Ishikawa (cell line): ENCODE measurements at regions not wholly inside any gene's neighbourhood (a gene's known extent, or its start where the extent isn't known, plus 50 kb on each side); places are given as distances from the start of the nearest gene placed in this dataset.

Experiments
- CEBPB ChIP-seq: IDR thresholded peaks from 2 replicates; pipeline ENCODE4 v1.6.1; 2012
- CREB1 ChIP-seq: IDR thresholded peaks from 2 replicates; pipeline ENCODE4 v1.6.1; 2012; ENCODE audit warnings: low read depth
- EGR1 ChIP-seq: IDR thresholded peaks from 2 replicates; pipeline ENCODE4 v1.6.1; 2012
- EP300 ChIP-seq: IDR thresholded peaks from 2 replicates; pipeline ENCODE4 v1.6.1; 2012; ENCODE audit warnings: borderline replicate concordance
- FOXM1 ChIP-seq: IDR thresholded peaks from 2 replicates; pipeline ENCODE4 v1.6.1; 2012; ENCODE audit warnings: low read depth, borderline replicate concordance
- MAX ChIP-seq: IDR thresholded peaks from 2 replicates; pipeline ENCODE4 v1.6.1; 2012
- NFIC ChIP-seq: IDR thresholded peaks from 2 replicates; pipeline ENCODE4 v1.6.1; 2012
- RAD21 ChIP-seq: IDR thresholded peaks from 2 replicates; pipeline ENCODE4 v1.6.1; 2012; ENCODE audit warnings: low read depth
- TAF1 ChIP-seq: IDR thresholded peaks from 2 replicates; pipeline ENCODE4 v1.6.1; 2012; ENCODE audit warnings: low read depth, mild to moderate bottlenecking
- TCF12 ChIP-seq: IDR thresholded peaks from 2 replicates; pipeline ENCODE4 v1.6.1; 2012; ENCODE audit warnings: low read depth
- TEAD4 ChIP-seq: IDR thresholded peaks from 2 replicates; pipeline ENCODE4 v1.6.1; 2012
- YY1 ChIP-seq: IDR thresholded peaks from 2 replicates; pipeline ENCODE4 v1.6.1; 2012; ENCODE audit warnings: low read depth
- ZBTB7A ChIP-seq: IDR thresholded peaks from 2 replicates; pipeline ENCODE4 v1.6.1; 2012; ENCODE audit warnings: low read depth
- TF ChIP-seq, protein P1 (sequence below): IDR thresholded peaks from 2 replicates; pipeline ENCODE4 v1.6.1; 2012
- TF ChIP-seq, protein P2 (sequence below): IDR thresholded peaks from 2 replicates; pipeline ENCODE4 v1.6.1; 2012; ENCODE audit warnings: low read depth, mild to moderate bottlenecking

- TF ChIP-seq, protein P1, sequence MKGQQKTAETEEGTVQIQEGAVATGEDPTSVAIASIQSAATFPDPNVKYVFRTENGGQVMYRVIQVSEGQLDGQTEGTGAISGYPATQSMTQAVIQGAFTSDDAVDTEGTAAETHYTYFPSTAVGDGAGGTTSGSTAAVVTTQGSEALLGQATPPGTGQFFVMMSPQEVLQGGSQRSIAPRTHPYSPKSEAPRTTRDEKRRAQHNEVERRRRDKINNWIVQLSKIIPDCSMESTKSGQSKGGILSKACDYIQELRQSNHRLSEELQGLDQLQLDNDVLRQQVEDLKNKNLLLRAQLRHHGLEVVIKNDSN: no peak
- TF ChIP-seq YY1: no peak
- no peak for TF ChIP-seq ZBTB7A
- no peak for TF ChIP-seq TCF12
- no peak for TF ChIP-seq NFIC
- no peak for TF ChIP-seq TEAD4
- no peak for TF ChIP-seq FOXM1
- no peak for TF ChIP-seq MAX
- no peak for TF ChIP-seq CEBPB
- TF ChIP-seq CREB1: no peak
- TF ChIP-seq EGR1: no peak
- TF ChIP-seq, protein P2, sequence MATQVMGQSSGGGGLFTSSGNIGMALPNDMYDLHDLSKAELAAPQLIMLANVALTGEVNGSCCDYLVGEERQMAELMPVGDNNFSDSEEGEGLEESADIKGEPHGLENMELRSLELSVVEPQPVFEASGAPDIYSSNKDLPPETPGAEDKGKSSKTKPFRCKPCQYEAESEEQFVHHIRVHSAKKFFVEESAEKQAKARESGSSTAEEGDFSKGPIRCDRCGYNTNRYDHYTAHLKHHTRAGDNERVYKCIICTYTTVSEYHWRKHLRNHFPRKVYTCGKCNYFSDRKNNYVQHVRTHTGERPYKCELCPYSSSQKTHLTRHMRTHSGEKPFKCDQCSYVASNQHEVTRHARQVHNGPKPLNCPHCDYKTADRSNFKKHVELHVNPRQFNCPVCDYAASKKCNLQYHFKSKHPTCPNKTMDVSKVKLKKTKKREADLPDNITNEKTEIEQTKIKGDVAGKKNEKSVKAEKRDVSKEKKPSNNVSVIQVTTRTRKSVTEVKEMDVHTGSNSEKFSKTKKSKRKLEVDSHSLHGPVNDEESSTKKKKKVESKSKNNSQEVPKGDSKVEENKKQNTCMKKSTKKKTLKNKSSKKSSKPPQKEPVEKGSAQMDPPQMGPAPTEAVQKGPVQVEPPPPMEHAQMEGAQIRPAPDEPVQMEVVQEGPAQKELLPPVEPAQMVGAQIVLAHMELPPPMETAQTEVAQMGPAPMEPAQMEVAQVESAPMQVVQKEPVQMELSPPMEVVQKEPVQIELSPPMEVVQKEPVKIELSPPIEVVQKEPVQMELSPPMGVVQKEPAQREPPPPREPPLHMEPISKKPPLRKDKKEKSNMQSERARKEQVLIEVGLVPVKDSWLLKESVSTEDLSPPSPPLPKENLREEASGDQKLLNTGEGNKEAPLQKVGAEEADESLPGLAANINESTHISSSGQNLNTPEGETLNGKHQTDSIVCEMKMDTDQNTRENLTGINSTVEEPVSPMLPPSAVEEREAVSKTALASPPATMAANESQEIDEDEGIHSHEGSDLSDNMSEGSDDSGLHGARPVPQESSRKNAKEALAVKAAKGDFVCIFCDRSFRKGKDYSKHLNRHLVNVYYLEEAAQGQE: no peak
These were observed 153.8 kb upstream of the VASH1 start for GRCh38 chr14:76607510-76607909.

DNA sequence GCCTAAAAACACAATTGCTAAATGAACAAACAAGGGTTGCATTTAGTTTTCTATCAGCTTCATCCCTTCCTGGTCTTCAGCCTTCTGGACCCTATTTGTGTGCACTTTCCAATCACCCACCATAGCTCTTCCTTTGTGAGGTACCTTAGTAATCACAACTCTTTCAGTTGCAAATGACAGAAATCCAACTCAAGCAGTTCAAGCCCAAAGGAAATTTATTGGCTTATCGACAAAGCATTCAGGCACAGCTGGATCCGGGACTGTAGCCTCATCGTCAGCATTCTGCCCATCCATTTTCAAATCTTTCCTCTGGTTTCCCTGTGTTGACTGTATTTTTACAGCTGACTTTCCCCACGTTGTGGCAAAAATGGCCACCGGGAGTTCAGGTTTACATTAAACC lies 148.6 kb upstream of the VASH1 start:
- TF ChIP-seq EP300 (no peak), CREB1 (no peak)

DNA sequence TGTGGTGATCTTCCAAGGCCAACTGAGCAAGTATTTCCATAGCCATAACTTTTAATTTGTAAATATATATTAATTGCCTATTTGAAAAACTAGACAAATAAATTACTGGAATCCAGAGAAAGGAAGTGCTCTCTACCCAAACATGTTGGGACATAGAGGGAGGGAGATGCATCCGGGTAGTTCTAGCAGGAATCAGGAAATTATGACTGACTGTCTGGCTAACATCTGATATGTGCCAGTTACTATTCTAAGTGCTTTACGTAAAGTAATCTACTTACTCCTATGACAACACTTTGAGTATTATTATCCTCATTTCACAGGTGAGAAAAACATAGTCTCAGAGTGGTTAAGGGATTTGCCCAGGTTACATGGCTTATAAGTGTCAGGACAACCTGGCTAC lies 147.7 kb upstream of the VASH1 start:
- no peak for TF ChIP-seq FOXM1
- TF ChIP-seq EGR1: no peak
- no peak for TF ChIP-seq TCF12
- TF ChIP-seq MAX: no peak
- no peak for TF ChIP-seq CEBPB

GRCh38 chr14:76615331-76615730 lies 145.9 kb upstream of the VASH1 start:
- TF ChIP-seq FOXM1 (no peak), TCF12 (no peak), NFIC (no peak), TEAD4 (no peak), EP300 (no peak), TAF1 (no peak), CEBPB (no peak), MAX (no peak), EGR1 (no peak), CREB1 (no peak), RAD21 (no peak), YY1 (no peak), ZBTB7A (no peak)
- TF ChIP-seq, protein P1: no peak
- TF ChIP-seq, protein P2: no peak

DNA sequence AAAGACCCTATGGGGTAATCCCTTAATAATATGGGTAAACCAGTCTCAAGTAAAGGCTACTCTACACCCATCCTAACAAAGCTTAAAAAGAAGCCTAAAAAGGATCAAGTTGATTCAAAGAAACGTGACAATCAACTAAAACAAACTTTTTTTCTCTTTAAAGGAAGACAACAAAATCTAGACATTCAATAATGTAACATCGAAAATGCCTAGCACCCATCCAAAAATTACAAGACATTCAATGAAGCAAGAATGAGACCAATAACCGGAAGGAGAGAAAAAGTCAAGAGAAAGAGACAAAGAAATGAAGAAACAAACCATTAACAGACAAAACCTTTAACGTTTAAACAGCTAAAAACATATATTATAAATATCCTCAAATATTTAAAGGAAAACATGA lies 143.8 kb upstream of the VASH1 start:
- TF ChIP-seq TAF1 (no peak), CREB1 (no peak), NFIC (no peak), RAD21 (no peak), CEBPB (no peak), YY1 (no peak), FOXM1 (no peak), TEAD4 (no peak), MAX (no peak), EGR1 (no peak), ZBTB7A (no peak), EP300 (no peak), TCF12 (no peak)
- TF ChIP-seq, protein P2: no peak
- TF ChIP-seq, protein P1: no peak
